CD4-positive, alpha-beta T cell (primary cell): ENCODE measurements at regions not wholly inside any gene's neighbourhood (a gene's known extent, or its start where the extent isn't known, plus 50 kb on each side); places are given as distances from the start of the nearest gene placed in this dataset.
"Not testable (repeated sequence)": the region's sequence is repeated elsewhere in the genome, so short reads cannot be mapped to it uniquely, and the experiment has no call there.

Source experiments
- ATAC-seq: fragments of 200-7000 bp; cut with Tn5 transposase; one replicate; pipeline ENCODE4 v1.10.0; 2022; ENCODE audit warnings: mild to moderate bottlenecking; ENCODE audit not compliant: poor library complexity
- CTCF ChIA-PET: fragments of 350-600 bp; sonication (Branson Sonifier 250); formaldehyde crosslinking; loops from one replicate; lab custom pipeline; 2021; ENCODE audit warnings: antibody characterized with exemption, inconsistent platforms; lab: Charles Lee
- POLR2A ChIA-PET: fragments of 350-600 bp; sonication (Branson Sonifier 250); formaldehyde crosslinking; loops from one replicate; lab custom pipeline; 2021; ENCODE audit warnings: antibody characterized with exemption, inconsistent platforms; lab: Charles Lee
- DNase-seq, 14 experiments: peaks; one replicate each; pipeline ENCODE4 v3.0.0-alpha.2; 2013 to 2020; ENCODE audit warnings: mixed read lengths in 2 of 14
- H3K27ac ChIP-seq, 2 donors: one replicate each; pipeline versions ENCODE4 v1.5.1 to v1.7.0; 2013; ENCODE audit warnings: low read length in 2 of 2, low read depth in 1 of 2, mild to moderate bottlenecking in 1 of 2
- H3K27me3 ChIP-seq, 2 experiments: 1 replicate in 1 of 2; 2 replicates in 1 of 2; pipeline versions ENCODE4 v1.6.1 to v1.7.0; 2013; ENCODE audit warnings: low read length in 2 of 2, control low read depth in 1 of 2, mild to moderate bottlenecking in 1 of 2, moderate library complexity in 1 of 2; ENCODE audit not compliant: insufficient read depth in 2 of 2, control insufficient read depth in 1 of 2
- H3K36me3 ChIP-seq: one replicate; pipeline ENCODE4 v1.6.1; 2013; ENCODE audit warnings: low read length, control low read depth; ENCODE audit not compliant: insufficient read depth
- H3K4me1 ChIP-seq: one replicate; pipeline ENCODE4 v1.6.1; 2013; ENCODE audit warnings: low read length, control low read depth; ENCODE audit not compliant: insufficient read depth
- H3K4me3 ChIP-seq: one replicate; pipeline ENCODE4 v1.5.1; 2013; ENCODE audit warnings: mild to moderate bottlenecking, low read length, moderate library complexity
- H3K9me3 ChIP-seq, 2 experiments: 1 replicate in 1 of 2; 2 replicates in 1 of 2; pipeline versions ENCODE4 v1.6.1 to v1.7.0; 2013; ENCODE audit warnings: low read length in 2 of 2, mild to moderate bottlenecking in 2 of 2, control low read depth in 1 of 2, moderate library complexity in 1 of 2; ENCODE audit not compliant: control insufficient read depth in 1 of 2, insufficient read depth in 1 of 2
- H3K27ac Mint-ChIP-seq: one replicate; pipeline ENCODE4 v1.8.0; 2020; ENCODE audit warnings: mixed read lengths
- H3K27me3 Mint-ChIP-seq: one replicate; pipeline ENCODE4 v1.8.0; 2021; ENCODE audit warnings: mixed read lengths
- H3K36me3 Mint-ChIP-seq: one replicate; pipeline ENCODE4 v1.8.0; 2021; ENCODE audit warnings: low read depth, mixed read lengths
- H3K4me1 Mint-ChIP-seq: one replicate; pipeline ENCODE4 v1.8.0; 2021; ENCODE audit warnings: low read depth, mixed read lengths
- H3K4me3 Mint-ChIP-seq: one replicate; pipeline ENCODE4 v1.8.0; 2020; ENCODE audit warnings: mild to moderate bottlenecking, mixed read lengths
- H3K9me3 Mint-ChIP-seq: one replicate; pipeline ENCODE4 v1.8.0; 2020; ENCODE audit warnings: mixed read lengths
- intact Hi-C, 2 experiments: fragments of 100-400 bp; cut with DNase I in 1 of 2; cut with micrococcal nuclease in 1 of 2; formaldehyde crosslinking; loops; one replicate each; pipeline versions ENCODE4 v1.15.1 to v1.9.0; 2023 to 2025; cut with DNase I, micrococcal nuclease
- TF ChIP-seq, protein P1 (sequence below): fragments of 200-600 bp; IDR thresholded peaks from one replicate; pipeline ENCODE4 v1.8.0; 2022; ENCODE audit warnings: antibody characterized with exemption, mild to moderate bottlenecking

DNA sequence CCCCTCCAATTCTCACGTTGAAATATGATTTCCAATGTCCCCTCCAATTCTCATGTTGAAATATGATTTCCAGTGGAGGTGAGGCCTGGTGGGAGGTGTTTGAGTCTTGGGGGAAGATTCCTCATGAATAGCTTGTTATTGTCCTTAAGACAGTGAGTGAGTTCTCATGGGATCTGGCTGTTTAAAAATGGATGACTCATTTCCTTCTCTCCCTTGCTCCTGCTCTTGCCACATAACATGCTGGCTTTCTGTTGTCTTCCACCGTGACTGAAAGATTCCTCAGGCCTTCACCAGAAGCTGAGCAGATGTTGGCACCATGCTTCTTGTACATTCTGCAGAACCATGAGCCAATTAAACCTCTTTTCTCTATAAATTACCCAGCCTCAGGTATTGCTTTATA lies 346.8 kb upstream of the TECRL start:
- ChIA-PET POLR2A (no interaction called here), CTCF (no interaction called here)
- no peaks in the 10 kb centered on the region for H3K27me3 ChIP-seq
- peaks cover 0 to 12% of the 10 kb centered on the region in 2 experiments for H3K9me3 ChIP-seq
- no peak overlapping the region for H3K4me3 Mint-ChIP-seq
- no peak overlapping the region for H3K27ac ChIP-seq
- peaks cover 7% of the 10 kb centered on the region for H3K9me3 Mint-ChIP-seq
- TF ChIP-seq, protein P1, sequence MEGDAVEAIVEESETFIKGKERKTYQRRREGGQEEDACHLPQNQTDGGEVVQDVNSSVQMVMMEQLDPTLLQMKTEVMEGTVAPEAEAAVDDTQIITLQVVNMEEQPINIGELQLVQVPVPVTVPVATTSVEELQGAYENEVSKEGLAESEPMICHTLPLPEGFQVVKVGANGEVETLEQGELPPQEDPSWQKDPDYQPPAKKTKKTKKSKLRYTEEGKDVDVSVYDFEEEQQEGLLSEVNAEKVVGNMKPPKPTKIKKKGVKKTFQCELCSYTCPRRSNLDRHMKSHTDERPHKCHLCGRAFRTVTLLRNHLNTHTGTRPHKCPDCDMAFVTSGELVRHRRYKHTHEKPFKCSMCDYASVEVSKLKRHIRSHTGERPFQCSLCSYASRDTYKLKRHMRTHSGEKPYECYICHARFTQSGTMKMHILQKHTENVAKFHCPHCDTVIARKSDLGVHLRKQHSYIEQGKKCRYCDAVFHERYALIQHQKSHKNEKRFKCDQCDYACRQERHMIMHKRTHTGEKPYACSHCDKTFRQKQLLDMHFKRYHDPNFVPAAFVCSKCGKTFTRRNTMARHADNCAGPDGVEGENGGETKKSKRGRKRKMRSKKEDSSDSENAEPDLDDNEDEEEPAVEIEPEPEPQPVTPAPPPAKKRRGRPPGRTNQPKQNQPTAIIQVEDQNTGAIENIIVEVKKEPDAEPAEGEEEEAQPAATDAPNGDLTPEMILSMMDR, result no peak
- ATAC-seq, result no peak
- no peaks in the 10 kb centered on the region for H3K36me3 ChIP-seq
- DNase-seq, result no peak
- H3K4me1 ChIP-seq, result no peaks in the 10 kb centered on the region
- intact Hi-C loops, result no loop called here
- no peaks in the 10 kb centered on the region for H3K36me3 Mint-ChIP-seq
- H3K27me3 Mint-ChIP-seq, result no peaks in the 10 kb centered on the region
- no peak overlapping the region for H3K27ac Mint-ChIP-seq
- no peaks in the 10 kb centered on the region for H3K4me1 Mint-ChIP-seq
- no peak overlapping the region for H3K4me3 ChIP-seq

DNA sequence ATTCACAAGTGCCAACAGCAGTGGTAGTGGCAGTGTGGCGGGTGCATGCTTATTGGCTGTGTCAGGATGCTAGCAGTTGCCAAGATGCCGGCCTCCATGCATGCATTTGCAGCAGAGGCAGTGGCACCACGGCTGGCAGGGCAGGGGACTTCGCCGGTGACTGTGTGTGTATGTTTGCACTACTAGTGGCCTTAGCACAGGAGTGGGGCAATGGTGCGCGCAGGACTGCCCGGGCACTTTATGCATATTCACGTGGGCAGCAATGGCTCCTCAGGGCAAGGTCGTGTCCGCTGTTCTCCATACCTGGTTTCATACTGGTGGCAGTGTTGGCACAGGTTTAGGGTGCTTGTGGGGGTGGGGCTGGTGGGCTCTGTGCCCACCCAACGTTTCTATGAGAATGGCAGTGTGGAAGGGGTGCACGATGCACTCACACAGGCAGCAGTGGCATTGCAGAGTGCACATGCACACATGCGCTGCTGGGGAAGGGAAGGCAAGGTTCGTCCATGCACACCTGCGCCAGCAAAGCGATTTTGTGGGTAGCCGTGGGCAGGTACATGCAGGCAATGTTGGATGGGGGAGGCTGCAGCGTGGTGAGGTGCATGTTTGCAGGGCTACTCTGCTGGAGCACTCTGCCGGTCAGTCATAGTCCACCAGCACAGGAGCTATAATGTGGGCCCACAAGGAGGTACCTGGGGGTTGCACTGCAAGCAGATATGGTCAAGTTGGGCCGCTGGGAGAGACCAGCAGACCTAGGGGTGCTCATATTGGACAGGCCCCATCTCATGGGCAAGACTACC lies 338.9 kb upstream of the TECRL start:
- Mint-ChIP-seq H3K4me3 (no peak overlapping the region), H3K36me3 (no peaks in the 10 kb centered on the region), H3K9me3 (peaks cover 10% of the 10 kb centered on the region), H3K27ac (no peak overlapping the region), H3K4me1 (no peaks in the 10 kb centered on the region), H3K27me3 (no peaks in the 10 kb centered on the region)
- TF ChIP-seq, protein P1, result no peak
- POLR2A ChIA-PET, result no interaction called here
- Histone ChIP-seq H3K4me1 (no peaks in the 10 kb centered on the region), H3K9me3 (peaks cover 0 to 14% of the 10 kb centered on the region in 2 experiments), H3K4me3 (no peak overlapping the region), H3K36me3 (no peaks in the 10 kb centered on the region), H3K27ac (no peak overlapping the region), H3K27me3 (no peaks in the 10 kb centered on the region)
- intact Hi-C loops, result no loop called here
- ATAC-seq (no peak), DNase-seq (peak in 1 of 14 experiments; percentile 3)
- CTCF ChIA-PET, result no interaction called here

DNA sequence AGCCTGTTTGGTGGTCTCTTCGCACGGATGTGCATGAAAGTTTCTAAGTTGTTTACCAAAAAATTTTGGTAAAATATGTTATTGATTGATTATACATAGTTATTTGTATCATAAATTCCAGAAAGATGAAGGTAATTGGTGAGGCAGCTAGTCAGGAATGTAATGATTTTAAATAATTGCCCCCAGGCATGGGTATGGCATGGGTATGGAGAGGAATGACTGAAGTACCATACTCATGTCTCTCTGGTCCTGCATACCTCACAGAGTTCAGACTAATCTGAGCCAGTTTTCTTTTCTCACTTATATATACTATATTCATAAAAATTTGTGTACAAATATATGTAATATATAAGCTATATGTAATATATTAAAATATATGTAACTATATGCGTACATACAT lies 329.0 kb upstream of the TECRL start:
- POLR2A ChIA-PET, result no interaction called here
- no peak for DNase-seq

DNA sequence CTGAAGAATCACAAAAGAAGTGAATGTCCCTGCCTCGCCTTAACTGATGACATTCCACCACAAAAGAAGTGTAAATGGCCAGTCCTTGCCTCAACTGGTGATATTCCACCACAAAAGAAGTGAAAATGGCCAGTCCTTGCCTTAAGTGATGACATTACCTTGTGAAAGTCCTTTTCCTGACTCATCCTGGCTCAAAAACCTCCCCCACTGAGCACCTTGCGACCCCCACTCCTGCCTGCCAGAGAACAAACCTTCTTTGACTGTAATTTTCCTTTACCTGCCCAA lies 328.5 kb upstream of the TECRL start:
- H3K9me3 Mint-ChIP-seq, H3K4me1 Mint-ChIP-seq, H3K4me3 Mint-ChIP-seq, ATAC-seq, H3K4me1 ChIP-seq, DNase-seq, POLR2A ChIA-PET, H3K27ac Mint-ChIP-seq, H3K27me3 Mint-ChIP-seq, CTCF ChIA-PET, H3K27me3 ChIP-seq, H3K4me3 ChIP-seq, H3K36me3 Mint-ChIP-seq, H3K27ac ChIP-seq, H3K9me3 ChIP-seq, intact Hi-C loops, H3K36me3 ChIP-seq: not testable (repeated sequence)

More for the DNA sequence above, 329.0 kb upstream of the TECRL start:
- Mint-ChIP-seq H3K9me3 (peaks cover 9% of the 10 kb centered on the region), H3K27me3 (no peaks in the 10 kb centered on the region), H3K4me3 (no peak overlapping the region), H3K27ac (no peak overlapping the region), H3K36me3 (no peaks in the 10 kb centered on the region), H3K4me1 (no peaks in the 10 kb centered on the region)
- H3K27me3 ChIP-seq, result no peaks in the 10 kb centered on the region
- no peak overlapping the region for H3K27ac ChIP-seq
- H3K9me3 ChIP-seq, result no peaks in the 10 kb centered on the region
- intact Hi-C loops, result no loop called here
- no peaks in the 10 kb centered on the region for H3K36me3 ChIP-seq
- H3K4me1 ChIP-seq, result no peaks in the 10 kb centered on the region
- no peak for ATAC-seq
- TF ChIP-seq, protein P1, result no peak
- H3K4me3 ChIP-seq, result no peak overlapping the region
- CTCF ChIA-PET, result no interaction called here
